Esophagus (tissue), 2 donors: ENCODE measurements at regions not wholly inside any gene's neighbourhood (a gene's known extent, or its start where the extent isn't known, plus 50 kb on each side); places are given as distances from the start of the nearest gene placed in this dataset.

Source experiments
- H3K27ac ChIP-seq, 2 donors: one replicate each; pipeline ENCODE4 v1.5.1; 2013; ENCODE audit warnings: low read depth in 2 of 2, mild to moderate bottlenecking in 2 of 2, inconsistent platforms in 1 of 2, low read length in 1 of 2, moderate library complexity in 1 of 2
- H3K27me3 ChIP-seq, 2 donors: one replicate each; pipeline ENCODE4 v1.6.1; 2013; ENCODE audit warnings: low read length in 2 of 2, control low read depth in 1 of 2, mild to moderate bottlenecking in 1 of 2; ENCODE audit not compliant: insufficient read depth in 2 of 2, control insufficient read depth in 1 of 2
- H3K36me3 ChIP-seq, 2 donors: one replicate each; pipeline ENCODE4 v1.6.1; 2013; ENCODE audit warnings: low read length in 1 of 2; ENCODE audit not compliant: control insufficient read depth in 2 of 2, insufficient read depth in 2 of 2
- H3K4me1 ChIP-seq, 2 donors: one replicate each; pipeline ENCODE4 v1.6.1; 2013; ENCODE audit warnings: low read length in 1 of 2; ENCODE audit not compliant: control insufficient read depth in 2 of 2, insufficient read depth in 2 of 2
- H3K4me3 ChIP-seq, 2 donors: one replicate each; pipeline ENCODE4 v1.5.1; 2013; ENCODE audit warnings: low read length in 2 of 2, mild to moderate bottlenecking in 2 of 2, low read depth in 1 of 2, moderate library complexity in 1 of 2
- H3K9me3 ChIP-seq, 2 donors: one replicate each; pipeline ENCODE4 v1.6.1; 2013; ENCODE audit warnings: mild to moderate bottlenecking in 2 of 2, low read depth in 1 of 2, low read length in 1 of 2, moderate library complexity in 1 of 2; ENCODE audit not compliant: control insufficient read depth in 2 of 2, insufficient read depth in 1 of 2
- WGBS, 2 donors: extraction: QIAGEN DNeasy Blood & Tissue Kit; methylation state at CpG; one replicate each; pipeline ENCODE4 v1.1.7; 2013; 5-methylcytosine and 5-hydroxymethylcytosine counted together
- donor health status: healthy with polysubstance abuse.
- donor health status: Bipolar disorder and iron deficiency.

GRCh38 chr2:144578099-144578498 is 58.2 kb upstream of the ZEB2 start:
- Histone ChIP-seq H3K9me3 (no peaks in the 10 kb centered on the region), H3K36me3 (no peaks in the 10 kb centered on the region), H3K27me3 (no peaks in the 10 kb centered on the region), H3K27ac (no peak overlapping the region), H3K4me1 (peaks cover 0 to 2% of the 10 kb centered on the region in 2 donors), H3K4me3 (no peak overlapping the region)
- WGBS, 2 donors = 78 to 81% methylated on average over 3 of the region's 3 CpGs

GRCh38 chr2:144572977-144573376 is 53.1 kb upstream of the ZEB2 start:
- Histone ChIP-seq H3K27me3 (no peaks in the 10 kb centered on the region), H3K9me3 (no peaks in the 10 kb centered on the region), H3K27ac (no peak overlapping the region), H3K36me3 (no peaks in the 10 kb centered on the region), H3K4me1 (no peaks in the 10 kb centered on the region), H3K4me3 (no peak overlapping the region)

- WGBS, 2 donors = 88 to 96% methylated on average over 1 of the region's 1 CpG
- Histone ChIP-seq H3K4me3 (no peak overlapping the region), H3K27me3 (no peaks in the 10 kb centered on the region)
Observed at GRCh38 chr2:144571770-144572169, 51.9 kb upstream of the ZEB2 start.

GRCh38 chr2:144570566-144570965 is 50.6 kb upstream of the ZEB2 start:
- no peaks in the 10 kb centered on the region for H3K36me3 ChIP-seq
- H3K27ac ChIP-seq = no peak overlapping the region
- no peaks in the 10 kb centered on the region for H3K9me3 ChIP-seq
- H3K4me3 ChIP-seq = no peak overlapping the region
- H3K4me1 ChIP-seq = no peaks in the 10 kb centered on the region
- WGBS, 2 donors = 70 to 71% methylated on average over 3 of the region's 3 CpGs
- H3K27me3 ChIP-seq = no peaks in the 10 kb centered on the region

More at GRCh38 chr2:144571770-144572169, 51.9 kb upstream of the ZEB2 start:
- H3K9me3 ChIP-seq = no peaks in the 10 kb centered on the region
- H3K27ac ChIP-seq = no peak overlapping the region
- no peaks in the 10 kb centered on the region for H3K36me3 ChIP-seq
- no peaks in the 10 kb centered on the region for H3K4me1 ChIP-seq
